HG02973 (cell line): ENCODE measurements at regions not wholly inside any gene's neighbourhood (a gene's known extent, or its start where the extent isn't known, plus 50 kb on each side); places are given as distances from the start of the nearest gene placed in this dataset.
"Not testable (repeated sequence)": the region's sequence is repeated elsewhere in the genome, so short reads cannot be mapped to it uniquely, and the experiment has no call there.

Experiments
- ATAC-seq: cut with Tn5 transposase; IDR thresholded peaks from one replicate; pipeline ENCODE4 v1.9.1; 2021; ENCODE audit warnings: moderate library complexity; ENCODE audit not compliant: unreplicated experiment

- ATAC-seq, result no peak
Observed at GRCh38 chr4:81694176-81694913, 222.6 kb upstream of the RASGEF1B start.

- no peak for ATAC-seq
Observed at GRCh38 chr4:81690871-81691270, 219.2 kb upstream of the RASGEF1B start.

GRCh38 chr4:81688085-81688484 lies 216.4 kb upstream of the RASGEF1B start:
- no peak for ATAC-seq

- no peak for ATAC-seq
Observed at GRCh38 chr4:81687471-81687870, 215.8 kb upstream of the RASGEF1B start.

GRCh38 chr4:81685104-81685503 lies 213.4 kb upstream of the RASGEF1B start:
- ATAC-seq, result no peak

- no peak for ATAC-seq
Observed at GRCh38 chr4:81684352-81684751, 212.6 kb upstream of the RASGEF1B start.

- no peak for ATAC-seq
Observed at GRCh38 chr4:81682492-81682891, 210.8 kb upstream of the RASGEF1B start.

- no peak for ATAC-seq
Observed at GRCh38 chr4:81679315-81679714, 207.6 kb upstream of the RASGEF1B start.

GRCh38 chr4:81678801-81679200 lies 207.1 kb upstream of the RASGEF1B start:
- no peak for ATAC-seq

- no peak for ATAC-seq
Observed at GRCh38 chr4:81676537-81676936, 204.8 kb upstream of the RASGEF1B start.

- no peak for ATAC-seq
Observed at GRCh38 chr4:81675791-81676393, 204.2 kb upstream of the RASGEF1B start.

- ATAC-seq, result no peak
Observed at GRCh38 chr4:81673961-81674360, 202.3 kb upstream of the RASGEF1B start.

- not testable (repeated sequence) for ATAC-seq
Observed at GRCh38 chr4:81668328-81668727, 196.6 kb upstream of the RASGEF1B start.

- no peak for ATAC-seq
Observed at GRCh38 chr4:81667539-81667938, 195.8 kb upstream of the RASGEF1B start.

GRCh38 chr4:81666491-81666890 lies 194.8 kb upstream of the RASGEF1B start:
- ATAC-seq, result no peak

GRCh38 chr4:81665649-81666048 lies 193.9 kb upstream of the RASGEF1B start:
- no peak for ATAC-seq

- no peak for ATAC-seq
Observed at GRCh38 chr4:81665045-81665444, 193.3 kb upstream of the RASGEF1B start.

GRCh38 chr4:81664079-81664478 lies 192.4 kb upstream of the RASGEF1B start:
- ATAC-seq, result no peak

GRCh38 chr4:81663368-81663767 lies 191.7 kb upstream of the RASGEF1B start:
- ATAC-seq, result no peak

GRCh38 chr4:81659051-81659450 lies 187.3 kb upstream of the RASGEF1B start:
- no peak for ATAC-seq

GRCh38 chr4:81652069-81652478 lies 180.4 kb upstream of the RASGEF1B start:
- no peak for ATAC-seq

GRCh38 chr4:81651243-81651899 lies 179.7 kb upstream of the RASGEF1B start:
- ATAC-seq, result no peak
